BJ (cell line): ENCODE measurements at regions not wholly inside any gene's neighbourhood (a gene's known extent, or its start where the extent isn't known, plus 50 kb on each side); places are given as distances from the start of the nearest gene placed in this dataset. TPM values are rescaled to one million over a fixed set of nuclear protein-coding genes. Genes with fewer than 3 reads are reported as not detected.

ENCODE experiments used
- CTCF ChIA-PET: fragments of 350-600 bp; formaldehyde crosslinking; extraction: SDS; loops from one replicate; lab custom pipeline; 2021; ENCODE audit warnings: antibody characterized with exemption, inconsistent platforms; lab: Yijun Ruan, JAX
- POLR2A ChIA-PET: fragments of 300-600 bp; sonication (Branson Sonifier 250); formaldehyde crosslinking; extraction: SDS; loops from one replicate; lab custom pipeline; 2021; ENCODE audit warnings: antibody characterized with exemption; lab: Charles Lee
- DNase-seq: peaks from one replicate; pipeline ENCODE4 v3.0.0-alpha.2; 2011; ENCODE audit warnings: low read depth
- H3K27me3 ChIP-seq: 2 replicates; pipeline ENCODE4 v1.6.0; 2011; ENCODE audit warnings: low read length; ENCODE audit not compliant: control insufficient read depth, insufficient read depth
- H3K36me3 ChIP-seq: 2 replicates; pipeline ENCODE4 v1.5.1; 2011; ENCODE audit warnings: low read length; ENCODE audit not compliant: control insufficient read depth, insufficient read depth
- H3K4me3 ChIP-seq: 2 replicates; pipeline ENCODE4 v1.5.1; 2011; ENCODE audit warnings: low read depth, mild to moderate bottlenecking, control low read depth, low read length
- CTCF ChIP-seq: IDR thresholded peaks from 2 replicates; pipeline ENCODE4 v1.5.1; 2011; ENCODE audit warnings: low read depth, mild to moderate bottlenecking, control low read depth, inconsistent platforms, low read length, moderate library complexity; ENCODE audit not compliant: insufficient read depth
- small RNA-seq: library from RNA; depleted of rRNA; stranded (forward); fragments of <200 nt; gene quantifications from one replicate; pipeline ENCODE3, GENCODE V24; 2012; ENCODE audit warnings: low replicate concordance, low read depth; ENCODE audit not compliant: insufficient read length

GRCh38 chr13:99617474-99618255 is 116.4 kb downstream of the TM9SF2 start:
- TF ChIP-seq CTCF: peak; percentile 87
- Histone ChIP-seq H3K4me3 (no peak overlapping the region), H3K36me3 (no peaks in the 10 kb centered on the region), H3K27me3 (no peaks in the 10 kb centered on the region; the same call in 1 of the 2 replicates)
- DNase-seq: no peak
- ChIA-PET POLR2A (no interaction called here), CTCF (interaction anchor here (0.8 to 1.1 kb wide), 5 partner anchors 8 to 301 kb away, joined by 3 to 7 read pairs (median 4); no protein-coding TSS in a partner anchor)

- peak; percentile 17; the same call in 1 of the 2 replicates for TF ChIP-seq CTCF
- H3K36me3 ChIP-seq: no peaks in the 10 kb centered on the region
- no peak for DNase-seq
- ChIA-PET CTCF (no interaction called here), POLR2A (no interaction called here)
- H3K4me3 ChIP-seq: no peak overlapping the region
- H3K27me3 ChIP-seq: no peaks in the 10 kb centered on the region; the same call in 1 of the 2 replicates
Observed at GRCh38 chr13:99614465-99614885, 113.2 kb downstream of the TM9SF2 start.

Small RNA genes in the stretch of these regions (small RNA-seq; reads per million reads assigned to genes)
- not detected for gene MIR4306
- not detected for gene RF00402
